Stimulated activated CD4-positive, alpha-beta T cell treated with anti-CD3 and anti-CD28 coated beads, Interleukin-4, amount 100 ng/mL, for 48 hours (primary cell): ENCODE measurements at regions not wholly inside any gene's neighbourhood (a gene's known extent, or its start where the extent isn't known, plus 50 kb on each side); places are given as distances from the start of the nearest gene placed in this dataset.

Experiments
- DNase-seq, 2 donors: peaks; one replicate each; pipeline ENCODE4 v3.0.0-alpha.2; 2020; ENCODE audit warnings: low read depth in 2 of 2

- DNase-seq, result no peak
Measured at GRCh38 chrX:9087271-9088040, 53.5 kb upstream of the FAM9B start.

GRCh38 chrX:9088896-9089295 is 55.0 kb upstream of the FAM9B start:
- no peak for DNase-seq

GRCh38 chrX:9090766-9091165 is 56.8 kb upstream of the FAM9B start:
- DNase-seq, result no peak

GRCh38 chrX:9091258-9091657 is 57.3 kb upstream of the FAM9B start:
- DNase-seq, result no peak

- DNase-seq, result no peak
Measured at GRCh38 chrX:9102956-9103355, 69.0 kb upstream of the FAM9B start.

GRCh38 chrX:9108054-9108453 is 74.1 kb upstream of the FAM9B start:
- DNase-seq, result no peak

- DNase-seq, result no peak
Measured at GRCh38 chrX:9110808-9111207, 76.9 kb upstream of the FAM9B start.

GRCh38 chrX:9114245-9114644 is 80.3 kb upstream of the FAM9B start:
- no peak for DNase-seq

GRCh38 chrX:9117851-9118250 is 83.9 kb upstream of the FAM9B start:
- DNase-seq, result no peak

GRCh38 chrX:9122519-9123245 is 88.8 kb upstream of the FAM9B start:
- no peak for DNase-seq

GRCh38 chrX:9127986-9128385 is 94.1 kb upstream of the FAM9B start:
- no peak for DNase-seq

- no peak for DNase-seq
Measured at GRCh38 chrX:9130031-9130430, 96.1 kb upstream of the FAM9B start.

GRCh38 chrX:9131066-9131465 is 97.1 kb upstream of the FAM9B start:
- no peak for DNase-seq

- DNase-seq, result no peak
Measured at GRCh38 chrX:9132036-9132638, 98.2 kb upstream of the FAM9B start.

- DNase-seq, result no peak
Measured at GRCh38 chrX:9133426-9133825, 99.5 kb upstream of the FAM9B start.

GRCh38 chrX:9134366-9134765 is 100.4 kb upstream of the FAM9B start:
- DNase-seq, result no peak

GRCh38 chrX:9135901-9136510 is 102.1 kb upstream of the FAM9B start:
- DNase-seq, result no peak

GRCh38 chrX:9137152-9137551 is 103.2 kb upstream of the FAM9B start:
- no peak for DNase-seq

GRCh38 chrX:9141496-9141895 is 107.6 kb upstream of the FAM9B start:
- DNase-seq, result no peak

GRCh38 chrX:9144701-9145241 is 110.8 kb upstream of the FAM9B start:
- DNase-seq, result no peak

GRCh38 chrX:9146657-9147056 is 112.7 kb upstream of the FAM9B start:
- no peak for DNase-seq

- no peak for DNase-seq
Measured at GRCh38 chrX:9147086-9147485, 113.2 kb upstream of the FAM9B start.
